Chondrocyte (in vitro differentiated cells): ENCODE measurements at regions not wholly inside any gene's neighbourhood (a gene's known extent, or its start where the extent isn't known, plus 50 kb on each side); places are given as distances from the start of the nearest gene placed in this dataset.

Source experiments
- DNase-seq: peaks from one replicate; pipeline ENCODE4 v3.0.0; 2021; ENCODE audit warnings: mixed read lengths, low spot score
- H3K27ac Mint-ChIP-seq: one replicate; pipeline ENCODE4 v1.8.0; 2021; ENCODE audit warnings: mild to moderate bottlenecking, moderate library complexity, mixed read lengths; ENCODE audit not compliant: unreplicated experiment
- H3K27me3 Mint-ChIP-seq: 2 replicates; pipeline ENCODE4 v1.8.0; 2021; ENCODE audit warnings: low read depth, mixed read lengths
- H3K36me3 Mint-ChIP-seq: 2 replicates; pipeline ENCODE4 v1.8.0; 2021; ENCODE audit warnings: low read depth, mixed read lengths
- H3K4me1 Mint-ChIP-seq: 2 replicates; pipeline ENCODE4 v1.8.0; 2021; ENCODE audit warnings: low read depth, mild to moderate bottlenecking, mixed read lengths
- H3K4me3 Mint-ChIP-seq: one replicate; pipeline ENCODE4 v1.8.0; 2021; ENCODE audit warnings: mild to moderate bottlenecking, moderate library complexity, mixed read lengths; ENCODE audit not compliant: unreplicated experiment
- H3K9me3 Mint-ChIP-seq: 2 replicates; pipeline ENCODE4 v1.8.0; 2021; ENCODE audit warnings: low read depth, mixed read lengths
- CTCF ChIP-seq: fragments of 200-600 bp; sonication (generic); IDR thresholded peaks from 2 replicates; pipeline ENCODE4 v1.5.0; 2021; ENCODE audit warnings: antibody characterized with exemption, mild to moderate bottlenecking, moderate library complexity

DNA sequence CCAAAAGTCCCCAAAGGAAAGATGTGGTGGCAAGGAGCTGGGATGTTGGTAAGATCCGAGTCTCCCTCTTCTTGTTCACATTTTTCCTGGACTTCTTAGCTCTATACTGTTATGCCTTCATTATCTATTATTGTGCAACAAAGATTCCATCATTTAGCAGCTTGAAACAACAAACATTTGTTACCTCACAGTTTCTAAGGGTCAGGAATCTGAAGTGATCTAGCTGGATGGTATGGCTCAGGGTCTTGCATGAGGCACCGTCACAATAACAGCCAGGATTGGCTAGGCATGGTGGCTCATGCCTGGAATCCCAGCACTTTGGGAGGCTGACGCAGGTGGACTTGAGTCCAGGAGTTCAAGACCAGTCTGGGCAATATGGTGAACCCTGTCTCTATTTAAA, 51.1 kb upstream of the KRAS start:
- Mint-ChIP-seq H3K27me3 (peaks cover 8% of the 10 kb centered on the region), H3K9me3 (peaks cover 9% of the 10 kb centered on the region), H3K36me3 (peaks cover 3% of the 10 kb centered on the region), H3K4me1 (no peaks in the 10 kb centered on the region), H3K4me3 (no peak overlapping the region), H3K27ac (no peak overlapping the region)
- DNase-seq: no peak
- TF ChIP-seq CTCF: no peak
